Posterior vena cava (tissue), 2 donors: ENCODE measurements at regions not wholly inside any gene's neighbourhood (a gene's known extent, or its start where the extent isn't known, plus 50 kb on each side); places are given as distances from the start of the nearest gene placed in this dataset.
"Not testable (repeated sequence)": the region's sequence is repeated elsewhere in the genome, so short reads cannot be mapped to it uniquely, and the experiment has no call there.

Experiments used
- DNase-seq: peaks from one replicate; pipeline ENCODE4 v3.0.0-alpha.2; 2020; ENCODE audit warnings: low spot score
- intact Hi-C, 2 donors: fragments of 100-400 bp; cut with DNase I; formaldehyde crosslinking; loops; one replicate each; pipeline versions ENCODE4 v1.14.1 to v1.14.2; 2022 to 2023
- donor health status: DM: yes; HTN: yes; CAD: no.
- donor health status: DM: yes; HTN: yes; CAD: no.

GRCh38 chr2:228409493-228409892, 228.0 kb upstream of the SPHKAP start:
- intact Hi-C loops = no loop called here
- no peak for DNase-seq

DNA sequence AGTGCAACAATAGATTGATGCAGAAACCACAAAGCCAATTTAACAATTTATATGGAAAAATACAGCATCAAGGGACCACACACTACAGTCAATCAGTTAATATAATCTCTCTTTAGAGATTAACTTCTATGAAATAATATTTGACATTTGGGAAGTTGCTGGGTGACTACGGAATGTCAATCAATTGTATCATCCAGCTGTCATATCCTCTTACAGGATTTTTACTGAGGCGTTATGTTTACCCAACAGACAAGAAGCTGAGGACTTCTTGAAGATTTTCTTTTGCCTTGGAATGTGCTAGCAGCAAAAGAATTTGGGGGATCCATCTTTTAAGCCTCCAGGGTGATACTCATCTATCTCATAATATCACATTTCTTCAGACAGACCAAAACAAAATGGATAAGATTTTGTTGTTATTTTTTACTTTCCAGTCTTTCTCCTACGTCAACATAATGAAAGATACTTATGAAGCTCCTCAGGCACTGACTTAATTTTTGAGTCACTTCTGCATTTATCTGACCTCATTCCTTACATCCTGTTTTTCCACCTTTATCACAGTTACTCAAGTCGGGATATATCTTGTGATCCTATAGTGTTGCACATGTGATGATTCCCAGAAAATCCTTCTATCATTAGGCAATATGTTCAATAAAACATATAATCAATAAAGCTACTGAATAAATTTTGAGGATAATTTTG, 227.2 kb upstream of the SPHKAP start:
- intact Hi-C loops = no loop called here
- DNase-seq = no peak

DNA sequence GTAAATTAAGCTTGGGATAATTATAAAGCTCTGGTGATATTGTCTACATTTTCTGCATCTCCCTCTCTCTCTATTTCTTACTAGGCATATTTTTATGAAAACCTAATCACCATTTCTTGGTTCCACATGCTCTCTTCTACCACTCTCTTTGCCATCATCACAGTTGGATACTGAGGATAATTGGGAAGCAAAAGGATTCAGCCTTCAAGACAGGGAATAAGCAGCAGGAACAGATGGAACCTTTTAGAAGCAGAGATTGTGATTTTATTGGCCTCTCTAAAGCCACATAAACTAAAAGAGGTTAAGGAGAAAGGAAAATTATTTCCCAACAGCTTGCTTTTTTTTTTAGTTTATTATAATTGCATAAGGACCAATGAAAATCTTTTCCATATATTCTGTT, 226.3 kb upstream of the SPHKAP start:
- no peak for DNase-seq
- intact Hi-C loops = no loop called here

DNA sequence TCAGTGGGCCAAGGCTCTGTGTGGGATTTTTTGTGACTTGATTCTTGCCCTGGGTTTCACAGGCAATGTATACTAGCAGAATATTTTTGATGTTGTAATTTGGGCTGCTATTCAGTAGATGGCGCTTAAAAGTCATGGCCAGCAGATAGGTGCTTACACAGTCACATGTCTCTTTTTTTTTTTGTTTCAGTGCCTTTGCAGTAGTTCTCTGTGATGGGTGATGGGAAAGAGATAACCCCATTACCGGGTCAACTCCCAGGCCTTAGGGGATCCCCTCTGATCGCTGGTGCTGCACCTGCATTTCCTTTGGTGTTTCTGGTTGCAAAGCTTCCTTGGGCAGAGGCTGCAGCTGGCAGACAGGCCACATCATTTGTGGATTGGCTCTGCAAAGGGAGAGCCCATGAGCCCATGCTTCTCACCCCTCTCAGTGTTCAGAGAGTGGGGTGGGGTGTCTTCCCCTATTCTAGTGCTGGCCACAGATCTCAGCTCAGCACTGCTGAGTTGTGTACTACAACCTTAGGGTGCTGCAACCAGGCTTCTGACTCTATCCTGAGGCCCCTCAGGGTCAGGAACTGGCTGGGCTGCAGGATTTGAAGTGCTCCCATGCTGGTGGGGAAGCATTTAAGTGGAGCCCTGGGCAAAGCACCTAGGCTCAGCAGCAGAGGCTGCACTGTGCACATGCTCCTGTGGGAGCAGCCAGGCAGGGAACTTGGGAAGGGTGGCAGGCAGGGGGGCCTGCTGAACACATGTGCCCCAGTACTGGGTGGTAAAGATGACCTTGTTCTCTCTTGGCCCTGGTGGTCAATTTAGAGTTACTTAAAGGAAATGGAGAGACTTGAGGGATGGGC, 219.8 kb upstream of the SPHKAP start:
- no peak for DNase-seq
- intact Hi-C loops = no loop called here

GRCh38 chr2:228387776-228388175, 206.3 kb upstream of the SPHKAP start:
- intact Hi-C loops = no loop called here
- no peak for DNase-seq

- DNase-seq = no peak
- intact Hi-C loops = no loop called here
Measured at GRCh38 chr2:228378696-228379425, 197.4 kb upstream of the SPHKAP start.

DNA sequence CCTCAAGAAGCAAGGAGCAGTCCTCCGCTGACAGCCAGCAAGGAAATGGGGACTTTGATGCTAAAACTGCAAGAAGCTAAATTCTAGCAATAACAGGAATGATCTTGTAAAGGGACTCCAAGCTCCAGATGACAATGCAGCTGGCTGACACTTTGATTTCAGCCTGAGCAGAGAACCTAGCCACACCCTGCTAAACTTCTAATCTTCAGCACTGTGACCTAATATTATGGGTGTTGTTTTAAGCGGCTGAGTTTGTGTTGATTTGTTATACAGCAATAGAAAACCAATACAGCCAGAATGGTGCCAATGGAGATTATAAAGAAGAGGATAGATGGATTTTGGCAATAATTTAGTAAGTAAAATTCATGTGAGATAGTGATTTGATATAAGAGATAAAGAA, 196.7 kb upstream of the SPHKAP start:
- intact Hi-C loops = no loop called here
- no peak for DNase-seq

GRCh38 chr2:228377533-228377932, 196.0 kb upstream of the SPHKAP start:
- intact Hi-C loops = no loop called here
- DNase-seq = no peak

- no peak for DNase-seq
- intact Hi-C loops = no loop called here
Measured at GRCh38 chr2:228374741-228375140, 193.3 kb upstream of the SPHKAP start.

- intact Hi-C loops = no loop called here
- no peak for DNase-seq
Measured at GRCh38 chr2:228373191-228373590, 191.7 kb upstream of the SPHKAP start.

DNA sequence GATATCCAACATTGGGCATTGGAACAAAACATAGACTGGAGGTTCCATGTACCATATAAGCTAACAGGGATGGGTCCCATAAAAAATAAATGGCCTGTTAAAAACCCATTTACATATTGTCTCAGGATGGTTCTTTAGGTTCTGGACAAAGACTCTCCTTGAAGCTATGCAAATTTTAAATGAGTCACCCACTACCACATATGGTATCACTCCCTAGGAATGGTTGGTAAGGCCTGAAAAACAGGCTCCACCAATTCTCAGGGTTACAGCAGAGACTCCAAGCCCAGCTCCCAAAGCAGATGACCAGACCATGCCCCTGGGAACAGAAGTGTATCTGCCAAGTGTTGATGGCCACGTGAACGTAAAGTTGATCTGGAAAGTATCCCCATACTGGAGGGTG, 190.7 kb upstream of the SPHKAP start:
- DNase-seq = no peak
- intact Hi-C loops = no loop called here

- intact Hi-C loops = no loop called here
- no peak for DNase-seq
Measured at GRCh38 chr2:228369400-228370031, 188.0 kb upstream of the SPHKAP start.

GRCh38 chr2:228367356-228367755, 185.9 kb upstream of the SPHKAP start:
- DNase-seq = no peak
- intact Hi-C loops = no loop called here

- no peak for DNase-seq
- intact Hi-C loops = no loop called here
Measured at GRCh38 chr2:228359473-228359872, 178.0 kb upstream of the SPHKAP start.

DNA sequence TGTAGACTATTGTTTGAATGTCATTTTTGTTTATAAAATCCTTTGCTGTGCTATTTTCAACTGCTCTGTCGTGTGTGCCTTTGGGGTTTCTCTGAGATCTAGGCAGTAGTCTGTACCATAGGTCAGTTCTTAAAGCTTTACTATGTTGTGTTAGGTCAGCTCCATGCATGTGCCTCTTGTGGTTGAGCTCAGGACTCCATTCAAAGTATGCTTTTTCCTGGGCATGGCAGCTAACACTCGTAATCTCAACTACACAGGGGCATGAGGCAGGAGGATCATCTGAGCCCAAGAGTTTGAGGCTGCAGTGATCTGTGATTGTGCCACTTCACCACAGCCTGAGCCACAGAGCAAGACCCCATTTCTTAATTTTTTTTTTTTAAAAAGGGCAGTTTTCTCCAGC, 174.4 kb upstream of the SPHKAP start:
- intact Hi-C loops = no loop called here
- no peak for DNase-seq

- intact Hi-C loops, DNase-seq: not testable (repeated sequence)
Measured at GRCh38 chr2:228352980-228353379, 171.5 kb upstream of the SPHKAP start.

- intact Hi-C loops = no loop called here
- no peak for DNase-seq
Measured at GRCh38 chr2:228352048-228352447, 170.6 kb upstream of the SPHKAP start.

DNA sequence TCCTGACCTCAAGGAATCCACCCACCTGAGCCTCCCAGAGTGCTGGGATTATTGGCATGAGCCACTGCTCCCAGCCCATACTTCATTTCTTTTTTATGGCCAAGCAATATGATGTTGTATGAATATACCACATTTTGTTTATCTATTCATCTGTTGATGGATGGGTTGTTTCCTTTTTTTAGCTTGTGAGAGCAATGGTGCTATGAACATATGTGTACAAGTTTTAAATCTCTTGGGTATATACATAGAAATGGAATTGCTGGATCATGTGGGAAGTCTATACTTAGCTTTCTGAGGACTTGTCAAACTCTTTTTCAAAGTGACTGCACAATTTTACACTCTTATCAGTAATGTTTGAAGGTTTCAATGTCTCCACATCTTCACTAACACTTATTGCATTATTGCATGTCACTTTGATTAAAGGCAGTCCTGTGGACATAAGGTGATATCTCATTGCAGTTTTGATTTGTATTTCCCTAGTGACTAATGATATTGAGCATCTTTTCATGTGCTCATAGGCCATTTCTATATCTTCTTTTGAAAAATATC, 167.1 kb upstream of the SPHKAP start:
- intact Hi-C loops = no loop called here
- DNase-seq = no peak

DNA sequence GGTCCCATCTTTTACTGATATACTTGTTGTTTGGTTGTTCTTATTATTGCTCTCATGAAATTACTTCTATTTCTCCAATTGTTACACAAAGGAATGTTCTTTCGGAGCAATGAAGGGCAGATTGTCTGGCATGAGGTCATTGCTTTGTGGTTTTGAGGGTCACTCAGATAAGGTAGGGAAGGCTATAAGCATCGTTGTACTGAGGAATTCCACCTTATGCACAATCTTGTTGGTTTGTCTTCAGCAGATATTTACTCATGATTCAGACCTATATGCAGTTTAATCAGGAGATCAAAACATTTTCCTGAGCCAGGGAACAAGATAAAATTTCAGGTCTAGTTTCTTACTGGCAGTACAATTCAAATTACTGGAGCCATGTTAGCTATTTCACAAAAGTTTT, 163.0 kb upstream of the SPHKAP start:
- intact Hi-C loops = no loop called here
- no peak for DNase-seq

- intact Hi-C loops = no loop called here
- no peak for DNase-seq
Measured at GRCh38 chr2:228339525-228339924, 158.0 kb upstream of the SPHKAP start.
